Neural progenitor cell (in vitro differentiated cells): ENCODE measurements at regions not wholly inside any gene's neighbourhood (a gene's known extent, or its start where the extent isn't known, plus 50 kb on each side); places are given as distances from the start of the nearest gene placed in this dataset.
A peak's percentile ranks its signal among the peaks of the same experiment; 100 is the strongest.

Experiments used
- DNase-seq: peaks from one replicate; pipeline ENCODE4 v3.0.0-alpha.2; 2016; ENCODE audit warnings: low spot score
- H2AFZ ChIP-seq: fragments of 200-600 bp; sonication (generic); replicated peaks from 2 replicates; pipeline ENCODE4 v1.6.1; 2016; ENCODE audit warnings: antibody characterized with exemption
- H3F3A ChIP-seq: fragments of 200-600 bp; sonication (generic); 2 replicates; pipeline ENCODE4 v1.6.1; 2016; ENCODE audit warnings: antibody characterized with exemption, low read depth
- H3K27ac ChIP-seq: fragments of 200-600 bp; sonication (generic); 2 replicates; pipeline ENCODE4 v1.5.1; 2016; ENCODE audit warnings: mild to moderate bottlenecking
- H3K27me3 ChIP-seq: fragments of 200-600 bp; sonication (generic); 2 replicates; pipeline ENCODE4 v1.6.1; 2016; ENCODE audit warnings: mild to moderate bottlenecking, moderate library complexity
- H3K36me3 ChIP-seq: fragments of 200-600 bp; sonication (generic); 2 replicates; pipeline ENCODE4 v1.5.1; 2016
- H3K4me1 ChIP-seq: fragments of 200-600 bp; sonication (generic); 2 replicates; pipeline ENCODE4 v1.6.1; 2016; ENCODE audit warnings: mixed run types
- H3K4me2 ChIP-seq: fragments of 200-600 bp; sonication (generic); 2 replicates; pipeline ENCODE4 v1.6.1; 2016
- H3K4me3 ChIP-seq: fragments of 200-600 bp; sonication (generic); 2 replicates; pipeline ENCODE4 v1.5.1; 2016
- H3K79me2 ChIP-seq: fragments of 200-600 bp; sonication (generic); 2 replicates; pipeline ENCODE4 v1.6.1; 2016; ENCODE audit warnings: low read depth
- H3K9ac ChIP-seq: fragments of 200-600 bp; sonication (generic); 2 replicates; pipeline ENCODE4 v1.6.1; 2016
- H3K9me3 ChIP-seq: fragments of 200-600 bp; sonication (generic); 2 replicates; pipeline ENCODE4 v1.5.1; 2016; ENCODE audit warnings: low read depth
- H4K20me1 ChIP-seq: fragments of 200-600 bp; sonication (generic); 2 replicates; pipeline ENCODE4 v1.6.1; 2016; ENCODE audit warnings: low read depth
- H3K27ac Mint-ChIP-seq: 3 replicates; pipeline ENCODE4 v1.8.0; 2021; ENCODE audit warnings: mixed read lengths
- H3K27me3 Mint-ChIP-seq: 2 replicates; pipeline ENCODE4 v1.8.0; 2022; ENCODE audit warnings: low read depth, mild to moderate bottlenecking, inconsistent platforms, moderate library complexity, mixed read lengths; ENCODE audit not compliant: insufficient read depth
- H3K36me3 Mint-ChIP-seq: 3 replicates; pipeline ENCODE4 v1.8.0; 2021; ENCODE audit warnings: mixed read lengths
- H3K4me1 Mint-ChIP-seq: 3 replicates; pipeline ENCODE4 v1.8.0; 2021; ENCODE audit warnings: mixed read lengths
- H3K4me3 Mint-ChIP-seq: 3 replicates; pipeline ENCODE4 v1.8.0; 2021; ENCODE audit warnings: mild to moderate bottlenecking, moderate library complexity, mixed read lengths
- H3K9me3 Mint-ChIP-seq: 3 replicates; pipeline ENCODE4 v1.8.0; 2020; ENCODE audit warnings: mixed read lengths
- CTCF ChIP-seq: fragments of 200-600 bp; sonication (generic); IDR thresholded peaks from 2 replicates; pipeline ENCODE4 v1.5.1; 2017; ENCODE audit warnings: antibody characterized with exemption, mild to moderate bottlenecking
- EZH2 ChIP-seq: fragments of 200-600 bp; sonication (generic); IDR thresholded peaks from 2 replicates; pipeline ENCODE4 v1.6.1; 2017; ENCODE audit warnings: antibody characterized with exemption, mild to moderate bottlenecking, moderate library complexity
- EZH2phosphoT487 ChIP-seq: fragments of 200-600 bp; sonication (generic); IDR thresholded peaks from 2 replicates; pipeline ENCODE4 v1.6.1; 2017; ENCODE audit warnings: antibody characterized with exemption

DNA sequence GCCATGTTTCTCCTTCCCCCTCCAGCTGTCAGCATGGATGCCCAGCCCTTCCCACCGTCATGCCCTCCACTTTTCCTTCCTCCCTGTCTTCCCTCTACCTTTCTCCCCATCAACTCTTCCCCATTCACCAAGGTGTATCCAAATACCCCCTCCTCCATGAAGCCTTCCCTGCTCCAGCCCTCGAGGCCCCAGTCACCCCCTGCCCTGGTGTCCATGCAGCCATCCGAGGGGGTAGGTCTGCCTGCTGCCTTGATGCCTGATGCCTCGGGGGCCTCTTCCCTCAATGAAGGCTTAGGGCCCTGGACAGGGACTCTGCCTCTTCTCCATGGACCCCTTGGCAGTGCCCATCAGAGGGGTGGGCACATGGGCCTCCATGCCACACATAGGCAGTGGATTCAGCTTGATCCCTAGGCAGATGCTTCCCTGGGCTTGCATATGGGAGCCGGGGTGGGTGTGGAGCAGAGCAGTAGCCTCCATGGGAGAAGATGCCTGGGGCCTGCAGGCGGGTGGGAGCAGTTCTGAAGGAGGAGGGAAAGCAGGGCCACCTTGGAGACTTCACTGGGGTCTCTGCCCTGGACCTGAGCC is 795.8 kb downstream of the BRD1 start:
- Histone ChIP-seq H2AFZ (no peak overlapping the region), H3K9me3 (no peaks in the 10 kb centered on the region), H3K79me2 (no peaks in the 10 kb centered on the region), H3K27ac (no peak overlapping the region), H3K4me2 (no peak overlapping the region), H3F3A (no peaks in the 10 kb centered on the region), H3K36me3 (no peaks in the 10 kb centered on the region), H3K4me1 (no peaks in the 10 kb centered on the region), H4K20me1 (no peaks in the 10 kb centered on the region), H3K9ac (no peak overlapping the region), H3K4me3 (no peak overlapping the region), H3K27me3 (no peaks in the 10 kb centered on the region)
- H3K9me3 Mint-ChIP-seq, result peaks cover 5% of the 10 kb centered on the region
- no peak for TF ChIP-seq EZH2phosphoT487
- no peak for TF ChIP-seq EZH2
- TF ChIP-seq CTCF, result no peak
- no peaks in the 10 kb centered on the region for H3K36me3 Mint-ChIP-seq
- DNase-seq, result no peak
- no peak overlapping the region for H3K27ac Mint-ChIP-seq
- H3K27me3 Mint-ChIP-seq, result peaks cover 9% of the 10 kb centered on the region
- H3K4me3 Mint-ChIP-seq, result no peak overlapping the region
- peaks cover 27% of the 10 kb centered on the region for H3K4me1 Mint-ChIP-seq

- Histone ChIP-seq H4K20me1 (no peaks in the 10 kb centered on the region), H3K4me1 (no peaks in the 10 kb centered on the region), H3F3A (no peaks in the 10 kb centered on the region), H3K27ac (no peak overlapping the region), H2AFZ (no peak overlapping the region), H3K79me2 (no peaks in the 10 kb centered on the region), H3K27me3 (no peaks in the 10 kb centered on the region), H3K9ac (no peak overlapping the region), H3K9me3 (no peaks in the 10 kb centered on the region), H3K4me3 (no peak overlapping the region), H3K36me3 (no peaks in the 10 kb centered on the region), H3K4me2 (no peak overlapping the region)
- H3K9me3 Mint-ChIP-seq, result peaks cover 3% of the 10 kb centered on the region
- no peaks in the 10 kb centered on the region for H3K36me3 Mint-ChIP-seq
- TF ChIP-seq EZH2phosphoT487 (no peak), EZH2 (no peak), CTCF (no peak)
- H3K27me3 Mint-ChIP-seq, result peaks cover 17% of the 10 kb centered on the region
- no peak overlapping the region for H3K4me3 Mint-ChIP-seq
- peaks cover 18% of the 10 kb centered on the region for H3K4me1 Mint-ChIP-seq
- no peak for DNase-seq
- no peak overlapping the region for H3K27ac Mint-ChIP-seq
Observed at GRCh38 chr22:49028111-49028510, 799.6 kb downstream of the BRD1 start.

DNA sequence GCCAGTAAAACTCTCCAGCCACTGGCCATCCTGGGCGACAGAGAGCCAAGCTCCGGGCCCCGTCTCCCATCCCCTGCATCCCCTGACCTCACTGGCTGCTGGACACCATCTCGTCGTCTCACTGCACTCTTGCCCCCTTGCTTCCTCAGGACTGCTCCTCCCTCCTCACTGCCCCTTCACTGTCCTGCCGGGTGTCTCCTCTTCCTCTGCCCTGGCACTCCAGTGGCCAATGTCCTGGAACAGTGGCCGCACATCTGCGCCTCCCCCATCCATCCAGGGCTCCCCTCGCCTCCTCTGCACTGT is 800.4 kb downstream of the BRD1 start:
- Histone ChIP-seq H3K27me3 (no peaks in the 10 kb centered on the region), H3K4me2 (no peak overlapping the region), H3K9me3 (no peaks in the 10 kb centered on the region), H3K9ac (no peak overlapping the region), H3K36me3 (no peaks in the 10 kb centered on the region), H3K27ac (no peak overlapping the region), H3K4me3 (no peak overlapping the region), H2AFZ (no peak overlapping the region), H3F3A (no peaks in the 10 kb centered on the region), H3K79me2 (no peaks in the 10 kb centered on the region), H3K4me1 (no peaks in the 10 kb centered on the region), H4K20me1 (no peaks in the 10 kb centered on the region)
- Mint-ChIP-seq H3K36me3 (no peaks in the 10 kb centered on the region), H3K4me1 (peaks cover 10% of the 10 kb centered on the region), H3K27ac (peak overlapping the region; percentile 35), H3K4me3 (no peak overlapping the region), H3K27me3 (peaks cover 17% of the 10 kb centered on the region), H3K9me3 (peaks cover 3% of the 10 kb centered on the region)
- no peak for DNase-seq
- TF ChIP-seq EZH2phosphoT487 (no peak), CTCF (no peak), EZH2 (no peak)
